ENCODE measurements at regions not wholly inside any gene's neighbourhood (a gene's known extent, or its start where the extent isn't known, plus 50 kb on each side); places are given as distances from the start of the nearest gene placed in this dataset.
A peak's percentile ranks its signal among the peaks of the same experiment; 100 is the strongest.

- no peak overlapping the region for H3K4me3 Mint-ChIP-seq
- POLR2A ChIA-PET = no interaction called here
- intact Hi-C loops (cut with micrococcal nuclease) = no loop called here
Measured at GRCh38 chr21:25240974-25241373, 366.3 kb downstream of the MRPL39 start.

More at GRCh38 chr21:25240974-25241373, 366.3 kb downstream of the MRPL39 start:
- DNase-seq = peak; percentile 20
- Histone ChIP-seq H3K36me3 (replicated peaks in 1 of 2; ENCODE audit: control extremely low read depth in 1 of 2, control insufficient read depth in 1 of 2, extremely low read depth in 1 of 2, insufficient read depth in 2 of 2, low read length in 1 of 2) (no peaks in the 10 kb centered on the region), H3K79me2 (ENCODE audit: control insufficient read depth, insufficient read depth, low read length) (no peaks in the 10 kb centered on the region), H3K9ac (ENCODE audit: low read length) (no peak overlapping the region), H3K27ac (ENCODE audit: low read length in 2 of 2) (no peak overlapping the region), H3K4me2 (replicated peaks; ENCODE audit: low read depth, low read length, poor library complexity, severe bottlenecking) (peak overlapping the region; percentile 20), H3K4me3 (ENCODE audit: control extremely low read depth in 1 of 5, extremely low read depth in 1 of 5, insufficient read depth in 1 of 5, low read depth in 2 of 5, low read length in 4 of 5) (peak overlapping the region in 1 of 5 experiments; percentile 16), H3K27me3 (replicated peaks in 1 of 4; ENCODE audit: control extremely low read depth in 1 of 4, control insufficient read depth in 3 of 4, insufficient read depth in 4 of 4, low read length in 3 of 4) (no peaks in the 10 kb centered on the region), H3K4me1 (ENCODE audit: control insufficient read depth in 2 of 2, insufficient read depth in 2 of 2, low read length in 2 of 2) (peaks cover 0 to 21% of the 10 kb centered on the region in 2 donors), H2AFZ (ENCODE audit: insufficient read depth, low read depth, low read length, poor library complexity, severe bottlenecking) (no peak overlapping the region), H3K9me3 (ENCODE audit: control extremely low read depth in 1 of 3, control insufficient read depth in 2 of 3, insufficient read depth in 1 of 3, low read length in 2 of 3) (peaks cover 10 to 40% (median 23%) of the 10 kb centered on the region in 3 donors), H4K20me1 (ENCODE audit: control insufficient read depth, insufficient read depth, low read length, poor library complexity, severe bottlenecking) (no peaks in the 10 kb centered on the region)
- WGBS (ENCODE audit: insufficient coverage) = no CpG with 5 or more reads among the region's 1 CpG
- CTCF ChIA-PET = no interaction called here
- Mint-ChIP-seq H3K27me3 (no peaks in the 10 kb centered on the region), H3K4me1 (peaks cover 27% of the 10 kb centered on the region), H3K9me3 (ENCODE audit: insufficient read depth) (peaks cover 20% of the 10 kb centered on the region), H3K27ac (no peak overlapping the region)
- TF ChIP-seq EZH2 (IDR thresholded peaks at IDR 0.05; ENCODE audit: borderline replicate concordance, insufficient read depth, low read depth, low read length, poor library complexity, severe bottlenecking) (no peak), CTCF (IDR thresholded peaks at IDR 0.05) (no peak)
- no peak for ATAC-seq (ENCODE audit: low read depth)

Measured in B cell (primary cell).